GDM1 (cell line): ENCODE measurements at regions not wholly inside any gene's neighbourhood (a gene's known extent, or its start where the extent isn't known, plus 50 kb on each side); places are given as distances from the start of the nearest gene placed in this dataset.

Experiments used
- DNase-seq: peaks from one replicate; lab custom pipeline; 2025; lab: John Stamatoyannopoulos, UW

DNA sequence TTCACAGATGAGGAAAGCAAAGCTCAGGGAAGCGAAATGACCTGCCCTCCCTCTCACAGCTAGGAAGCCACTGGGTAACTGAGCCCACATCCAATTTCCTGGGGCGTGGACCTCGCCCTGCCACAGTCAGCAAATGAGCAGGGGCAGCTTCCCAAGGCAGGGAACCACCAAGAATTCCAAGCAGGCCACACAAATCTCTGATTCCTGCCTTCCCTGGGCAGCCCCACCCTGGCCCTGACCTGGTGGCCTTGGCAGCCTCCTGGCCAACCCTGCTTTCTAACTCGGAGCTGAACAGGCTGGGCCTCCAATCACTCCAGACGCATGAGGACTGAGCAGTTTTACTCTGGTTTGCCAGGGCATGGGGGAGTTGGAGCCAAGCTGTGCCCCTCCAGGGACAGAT lies 203.7 kb upstream of the TLE3 start:
- DNase-seq: no peak

DNA sequence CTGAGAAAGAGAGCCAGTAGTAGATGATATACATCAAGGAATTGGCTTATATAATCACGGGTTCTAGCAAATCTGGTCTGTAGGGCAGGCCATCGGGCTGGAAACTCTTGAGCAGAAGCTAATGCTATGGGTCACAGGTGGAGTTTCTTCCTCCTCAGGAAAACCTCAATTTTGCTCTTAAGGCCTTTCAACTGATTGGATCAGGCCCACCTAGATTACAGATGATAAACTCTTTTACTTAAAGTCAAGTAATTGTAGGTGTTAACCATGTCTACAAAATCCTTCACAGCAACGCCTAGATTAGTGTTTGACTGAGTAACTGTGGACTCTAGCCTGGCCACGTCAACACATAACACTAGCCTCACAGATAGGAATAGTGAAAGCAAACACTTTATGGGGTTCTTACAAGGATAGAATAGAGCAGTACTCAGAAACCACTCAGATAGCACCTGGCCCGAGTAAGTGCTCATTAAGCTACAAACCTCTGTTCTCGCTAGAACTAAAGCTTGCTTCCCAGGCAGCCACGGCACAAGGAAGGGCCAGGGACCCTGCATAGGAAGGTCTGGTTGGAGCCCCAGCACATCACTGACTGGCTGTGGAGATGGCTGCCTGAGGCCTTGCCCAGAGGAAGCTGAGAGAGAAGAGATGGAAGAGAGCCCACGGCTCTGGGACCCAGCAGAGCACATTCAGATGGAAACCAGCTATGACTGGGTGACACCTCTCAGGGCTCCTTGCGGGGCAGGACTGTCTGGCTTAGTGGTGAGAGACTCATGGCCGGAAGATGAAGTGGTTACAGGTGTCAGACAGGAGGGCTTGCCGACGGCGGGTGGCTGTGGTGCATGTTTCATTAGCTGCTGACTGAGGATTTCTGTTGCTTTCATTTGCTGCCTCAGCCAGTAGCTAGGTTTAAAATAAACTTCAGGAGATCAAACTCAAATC lies 202.5 kb upstream of the TLE3 start:
- DNase-seq: no peak

GRCh38 chr15:70297465-70298058 lies 199.8 kb upstream of the TLE3 start:
- no peak for DNase-seq

DNA sequence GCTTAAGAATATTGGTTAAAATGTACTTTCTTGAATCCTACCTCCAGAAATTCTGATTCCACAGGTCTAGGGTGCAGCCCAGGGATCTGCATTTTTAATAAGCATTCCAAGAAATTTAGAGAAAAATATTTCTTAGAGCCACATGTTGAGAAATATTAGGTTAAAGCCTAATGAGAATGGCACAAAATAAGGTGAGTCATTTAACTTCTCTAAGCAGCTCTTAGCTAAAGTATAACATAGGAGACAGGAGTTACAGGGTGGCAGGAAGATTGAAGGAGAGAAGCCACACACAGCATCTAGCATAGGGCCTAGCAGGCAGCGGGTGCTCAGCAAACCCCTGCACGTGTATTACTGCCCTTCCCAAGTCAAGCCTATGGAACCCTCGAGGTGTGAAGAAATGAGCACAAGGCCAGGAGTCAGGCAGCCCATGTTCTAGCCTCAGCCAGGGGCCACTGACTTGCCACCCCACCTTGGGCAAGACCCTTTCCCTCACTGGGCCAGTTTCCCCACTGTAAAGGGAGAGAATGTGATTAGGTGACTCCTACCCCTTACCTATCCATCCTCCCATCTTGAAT lies 197.1 kb upstream of the TLE3 start:
- DNase-seq: no peak

- no peak for DNase-seq
These were observed 196.1 kb upstream of the TLE3 start for GRCh38 chr15:70293591-70294470.

GRCh38 chr15:70293138-70293537 lies 195.4 kb upstream of the TLE3 start:
- DNase-seq: no peak

- no peak for DNase-seq
These were observed 194.5 kb upstream of the TLE3 start for GRCh38 chr15:70292076-70292760.

DNA sequence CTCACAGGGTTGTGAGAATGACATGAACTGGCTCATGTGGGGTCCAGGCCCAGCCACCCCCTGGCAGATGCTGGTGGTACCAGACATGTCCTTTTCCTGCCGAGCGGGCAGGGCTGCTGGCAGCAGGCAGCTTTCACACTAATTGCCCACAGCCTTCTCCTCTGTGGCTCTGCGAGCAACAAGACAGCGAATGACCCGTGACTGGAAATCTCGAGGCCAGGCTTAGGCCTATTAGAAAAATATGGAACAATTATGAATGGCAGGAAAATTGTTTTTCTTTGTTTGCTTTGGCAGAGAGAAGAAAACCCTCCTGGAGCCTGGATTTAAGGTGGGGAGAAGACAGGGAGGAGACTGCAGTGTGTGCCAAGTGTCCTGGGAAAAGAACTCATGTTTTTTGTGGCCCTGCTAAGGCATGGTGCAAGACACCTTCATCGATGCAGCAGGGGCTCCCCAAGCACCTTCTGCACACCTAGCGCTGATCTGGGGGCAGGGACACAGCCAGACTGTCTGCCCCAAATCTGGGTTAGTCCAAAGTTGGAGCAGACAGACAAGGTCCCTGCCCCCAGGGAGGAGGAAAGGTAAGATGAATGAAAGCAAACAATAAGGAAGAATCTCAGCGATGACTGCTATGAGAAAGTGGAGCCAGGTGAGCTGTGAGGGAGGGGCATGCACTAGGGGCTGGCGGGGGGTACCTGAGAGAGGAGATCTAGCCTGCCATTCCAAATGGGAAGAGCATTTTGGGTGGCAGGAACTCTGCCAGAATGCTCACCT lies 193.8 kb upstream of the TLE3 start:
- no peak for DNase-seq

- DNase-seq: no peak
These were observed 193.0 kb upstream of the TLE3 start for GRCh38 chr15:70290708-70291107.

DNA sequence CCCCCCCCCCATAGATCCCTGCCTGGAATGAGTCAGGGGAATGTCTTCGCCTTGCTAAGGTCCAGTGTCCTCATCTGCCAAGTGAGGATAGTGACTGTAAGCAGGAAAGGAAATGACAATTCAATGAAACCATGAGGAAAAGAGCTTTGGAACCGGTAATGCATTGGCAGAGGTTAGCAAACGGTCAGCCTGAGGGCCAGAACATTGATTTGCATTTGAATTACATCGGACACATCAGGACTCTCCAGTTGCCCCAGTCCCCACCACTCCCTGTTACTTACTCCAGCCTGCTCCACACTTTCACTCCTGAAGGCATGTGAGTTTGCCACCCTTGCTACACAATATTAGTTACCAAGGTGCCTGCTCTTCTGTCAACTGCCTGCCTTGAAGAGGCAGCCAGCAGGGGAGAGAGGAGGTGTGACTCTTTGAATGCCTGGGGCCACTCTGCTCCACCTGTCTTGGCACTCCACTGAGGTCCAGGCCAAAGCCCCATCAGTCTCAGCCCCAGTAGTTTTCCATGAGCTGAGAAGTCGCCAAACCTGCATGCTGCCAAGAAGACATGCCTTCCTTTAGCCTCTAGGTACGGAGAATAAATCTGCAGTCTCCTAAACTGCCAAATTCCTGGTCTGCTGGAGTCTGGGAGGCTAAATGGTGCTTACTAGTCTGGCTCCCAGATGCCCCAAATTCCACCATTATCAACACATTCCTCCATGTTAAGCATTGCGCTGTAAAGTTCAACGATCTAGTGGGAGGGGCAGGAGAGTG lies 191.7 kb upstream of the TLE3 start:
- DNase-seq: no peak

DNA sequence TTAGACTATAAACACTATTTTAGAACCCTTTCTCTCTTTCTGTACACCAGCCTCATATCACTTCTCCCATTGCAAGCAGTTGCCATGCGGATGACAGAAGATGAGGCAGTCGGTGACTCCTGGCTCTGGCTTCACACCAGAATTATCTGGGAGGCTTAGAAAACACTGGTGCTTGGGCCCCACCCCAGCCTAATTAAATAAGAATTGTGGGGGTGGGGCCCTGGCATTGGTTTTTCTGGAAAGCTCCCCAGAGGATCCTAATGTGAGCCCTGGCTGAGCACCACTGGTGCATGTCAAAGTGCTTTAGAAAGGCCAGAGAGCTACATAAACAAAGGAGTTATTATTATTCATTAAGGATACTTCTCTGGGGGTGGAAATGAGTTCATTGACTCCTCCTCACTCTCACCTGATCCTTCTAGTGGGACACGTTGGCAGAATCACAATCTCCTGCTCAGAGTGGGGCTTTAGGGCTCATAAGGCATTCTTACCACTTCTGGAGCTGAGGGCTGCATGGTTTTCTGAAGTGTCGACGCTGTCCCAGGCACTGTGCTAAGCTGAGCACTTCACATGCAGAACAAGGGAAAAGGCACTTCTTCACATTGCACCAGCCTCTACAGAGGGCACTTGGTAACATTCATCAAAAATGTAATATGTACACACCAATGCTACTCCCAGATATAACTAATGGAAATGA lies 188.5 kb upstream of the TLE3 start:
- DNase-seq: no peak

DNA sequence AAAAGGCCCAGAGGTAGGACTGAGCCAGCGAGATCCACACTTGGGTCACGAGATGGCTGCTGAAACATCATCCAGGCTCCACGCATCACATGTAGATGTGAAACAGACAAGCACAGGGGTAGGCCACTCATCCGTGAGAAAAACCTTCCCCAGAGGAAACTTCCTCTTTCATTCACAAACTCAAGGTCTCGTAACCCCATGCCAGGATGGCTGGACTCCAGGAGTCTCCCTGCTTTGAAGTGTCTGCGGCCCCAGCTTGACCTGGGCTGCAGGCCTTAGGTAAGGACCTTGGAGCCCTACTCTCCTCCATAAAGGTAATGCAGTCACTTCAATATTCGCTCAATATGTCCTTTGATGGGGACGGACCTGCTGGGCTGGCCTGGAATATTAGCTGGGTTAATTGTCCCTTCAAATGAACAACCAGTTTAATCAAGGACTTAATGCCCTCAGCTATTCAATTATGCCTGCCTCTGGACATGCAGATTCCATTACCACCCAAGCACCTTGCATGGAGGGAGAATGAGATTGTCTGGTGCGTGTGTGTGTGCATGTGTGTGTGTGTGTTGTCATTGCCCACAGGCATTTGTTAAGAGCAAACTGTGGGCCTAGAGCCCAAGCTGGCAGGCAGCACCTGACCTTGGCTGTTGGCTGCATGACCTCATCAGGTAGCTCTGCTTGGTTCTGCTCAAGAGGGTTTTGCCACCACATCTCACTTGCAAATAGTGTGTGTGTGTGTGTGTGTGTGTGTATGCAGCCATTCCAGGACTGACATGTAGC lies 186.9 kb upstream of the TLE3 start:
- DNase-seq: no peak

DNA sequence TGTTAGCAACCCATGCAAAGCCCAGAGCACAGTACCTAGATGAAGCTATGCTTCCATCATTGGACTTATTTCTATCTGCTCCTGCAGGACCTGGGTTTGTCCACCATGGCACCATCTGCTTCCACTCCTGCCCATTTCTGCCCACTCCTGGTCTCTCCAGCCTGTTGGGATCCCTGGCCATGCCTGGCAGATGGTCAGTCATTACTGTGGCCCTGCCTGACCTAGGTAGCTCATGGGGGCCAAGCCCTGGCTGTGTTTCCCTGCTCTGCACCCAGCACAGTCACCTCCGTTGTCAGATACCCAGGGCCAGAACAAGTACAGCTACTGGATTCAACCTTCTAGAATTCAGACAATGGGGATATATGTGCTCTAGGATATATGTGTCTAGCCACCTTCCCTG lies 185.8 kb upstream of the TLE3 start:
- DNase-seq: no peak

GRCh38 chr15:70281811-70282307 lies 184.1 kb upstream of the TLE3 start:
- DNase-seq: no peak

DNA sequence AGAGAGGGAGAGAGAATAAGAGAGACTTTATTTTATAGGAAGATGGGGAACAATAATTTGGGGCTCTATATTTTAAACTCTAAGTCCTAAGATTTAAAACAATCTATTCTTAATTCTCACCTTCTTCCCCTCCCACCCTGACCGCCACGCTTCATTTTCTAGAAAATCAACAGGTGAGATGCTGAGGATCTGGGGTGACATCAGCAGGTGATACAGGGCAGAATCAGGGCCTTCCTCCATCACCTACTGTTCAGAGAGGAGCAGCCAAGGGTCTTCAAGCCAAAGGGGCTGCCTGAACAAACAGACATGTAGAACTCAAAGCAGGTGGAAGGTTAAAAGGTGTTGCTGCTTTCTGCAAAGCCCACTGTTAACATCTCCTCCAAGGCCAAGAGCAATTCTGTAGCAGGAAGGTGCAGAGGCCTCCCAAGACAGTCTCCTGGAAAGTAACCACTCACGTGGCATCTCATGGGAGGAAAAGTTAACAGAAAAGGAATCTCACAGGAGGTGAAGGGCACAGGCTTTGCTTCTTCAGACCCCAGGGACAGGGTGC lies 183.6 kb upstream of the TLE3 start:
- no peak for DNase-seq

- no peak for DNase-seq
These were observed 183.1 kb upstream of the TLE3 start for GRCh38 chr15:70280781-70281180.

DNA sequence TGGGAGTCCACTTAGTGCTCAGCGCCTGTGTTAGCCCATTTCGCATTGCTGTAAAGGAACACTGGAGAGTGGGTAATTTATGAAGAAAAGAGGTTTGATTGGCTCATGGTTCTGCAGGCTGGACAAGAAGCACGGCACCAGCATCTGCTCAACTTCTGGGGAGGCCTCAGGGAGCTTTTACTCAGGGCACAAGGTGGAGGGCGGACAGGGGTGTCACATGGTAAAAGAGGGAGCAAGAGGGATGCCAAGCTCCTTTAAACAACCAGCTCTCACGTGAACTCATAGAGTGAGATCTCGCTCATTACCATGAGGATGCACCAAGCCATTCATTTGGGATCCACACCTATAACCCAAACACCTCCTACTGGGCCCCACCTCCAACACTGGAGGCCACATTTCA lies 181.4 kb upstream of the TLE3 start:
- no peak for DNase-seq

DNA sequence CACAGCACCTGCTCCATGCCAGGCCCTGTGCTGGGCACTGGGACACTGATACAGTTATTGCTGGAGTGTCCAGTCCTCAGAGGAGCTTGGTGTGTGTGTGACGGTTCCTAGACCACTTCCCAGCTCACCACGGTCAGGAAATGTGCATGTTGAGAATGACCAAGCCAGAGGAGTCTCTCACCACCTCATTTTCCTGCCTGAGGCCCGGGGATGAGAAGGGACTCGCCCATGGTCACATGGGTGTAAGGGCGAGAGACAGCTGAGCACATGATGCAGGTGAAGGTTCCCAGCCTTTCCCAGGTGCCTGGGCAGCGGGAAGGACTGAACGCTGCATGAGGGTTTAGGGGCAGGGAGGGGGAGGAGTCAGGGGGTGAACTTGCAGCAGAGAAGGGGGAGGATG lies 180.9 kb upstream of the TLE3 start:
- no peak for DNase-seq
